ENCODE measurements at regions not wholly inside any gene's neighbourhood (a gene's known extent, or its start where the extent isn't known, plus 50 kb on each side); places are given as distances from the start of the nearest gene placed in this dataset.

- TF ChIP-seq CTCF (IDR thresholded peaks at IDR 0.05) = no peak
- ATAC-seq (ENCODE audit: low FRiP score) (no peak), DNase-seq (ENCODE audit: low spot score) (no peak)
These were observed 515.2 kb upstream of the JARID2 start for GRCh38 chr6:14730654-14731053.

- no peak for ATAC-seq (ENCODE audit: low FRiP score)
- TF ChIP-seq CTCF (IDR thresholded peaks at IDR 0.05) = no peak
These were observed 514.3 kb upstream of the JARID2 start for GRCh38 chr6:14731611-14732010.

GRCh38 chr6:14732226-14732843, 513.5 kb upstream of the JARID2 start:
- ATAC-seq (ENCODE audit: low FRiP score) (no peak), DNase-seq (ENCODE audit: low spot score) (no peak)
- no peak for TF ChIP-seq CTCF (IDR thresholded peaks at IDR 0.05)

More at GRCh38 chr6:14731611-14732010, 514.3 kb upstream of the JARID2 start:
- no peak for DNase-seq (ENCODE audit: low spot score)

- no peak for ATAC-seq (ENCODE audit: low FRiP score)
- DNase-seq (ENCODE audit: low spot score) = no peak
- TF ChIP-seq CTCF (IDR thresholded peaks at IDR 0.05) = no peak
These were observed 512.8 kb upstream of the JARID2 start for GRCh38 chr6:14732844-14733757.

GRCh38 chr6:14734052-14734415, 511.8 kb upstream of the JARID2 start:
- DNase-seq (ENCODE audit: low spot score) (no peak), ATAC-seq (ENCODE audit: low FRiP score) (no peak)
- no peak for TF ChIP-seq CTCF (IDR thresholded peaks at IDR 0.05)

- ATAC-seq (ENCODE audit: low FRiP score) (peak; percentile 58), DNase-seq (ENCODE audit: low spot score) (no peak)
- no peak for TF ChIP-seq CTCF (IDR thresholded peaks at IDR 0.05)
These were observed 511.2 kb upstream of the JARID2 start for GRCh38 chr6:14734416-14735340.

Data from omental fat pad (tissue), 3 donors.